ENCODE measurements at regions not wholly inside any gene's neighbourhood (a gene's known extent, or its start where the extent isn't known, plus 50 kb on each side); places are given as distances from the start of the nearest gene placed in this dataset.

- no peak overlapping the region for H3K27ac ChIP-seq (ENCODE audit: low read depth in 1 of 3, low read length in 2 of 3)
- WGBS, 3 donors: 79 to 82% (median 81%) methylated on average over 1 of the region's 1 CpG
- no peak overlapping the region for H3K4me3 ChIP-seq (ENCODE audit: low read depth in 1 of 3, low read length in 3 of 3)
- H3K4me1 ChIP-seq (ENCODE audit: control insufficient read depth in 3 of 3, insufficient read depth in 2 of 3, low read depth in 1 of 3, low read length in 2 of 3): no peaks in the 10 kb centered on the region
- no peaks in the 10 kb centered on the region for H3K27me3 ChIP-seq (ENCODE audit: control insufficient read depth in 3 of 3, insufficient read depth in 3 of 3, low read length in 3 of 3)
- FAIRE-seq: no peak
- no peaks in the 10 kb centered on the region for H3K36me3 ChIP-seq (ENCODE audit: control insufficient read depth in 3 of 3, insufficient read depth in 2 of 3, low read depth in 1 of 3, low read length in 3 of 3)
- H3K9me3 ChIP-seq (ENCODE audit: control insufficient read depth in 2 of 2, insufficient read depth in 1 of 2, low read depth in 1 of 2, low read length in 1 of 2): no peaks in the 10 kb centered on the region
- no peak for DNase-seq
These were observed 429.9 kb upstream of the SEMA3A start for GRCh38 chr7:84624527-84624926.

- Histone ChIP-seq H3K9me3 (ENCODE audit: control insufficient read depth in 2 of 2, insufficient read depth in 1 of 2, low read depth in 1 of 2, low read length in 1 of 2) (no peaks in the 10 kb centered on the region), H3K27me3 (ENCODE audit: control insufficient read depth in 3 of 3, insufficient read depth in 3 of 3, low read length in 3 of 3) (no peaks in the 10 kb centered on the region), H3K27ac (ENCODE audit: low read depth in 1 of 3, low read length in 2 of 3) (no peak overlapping the region), H3K4me3 (ENCODE audit: low read depth in 1 of 3, low read length in 3 of 3) (no peak overlapping the region), H3K4me1 (ENCODE audit: control insufficient read depth in 3 of 3, insufficient read depth in 2 of 3, low read depth in 1 of 3, low read length in 2 of 3) (no peaks in the 10 kb centered on the region), H3K36me3 (ENCODE audit: control insufficient read depth in 3 of 3, insufficient read depth in 2 of 3, low read depth in 1 of 3, low read length in 3 of 3) (no peaks in the 10 kb centered on the region)
- FAIRE-seq (no peak), DNase-seq (no peak)
- WGBS, 3 donors: 78 to 90% (median 83%) methylated on average over 4 of the region's 4 CpGs
These were observed 422.9 kb upstream of the SEMA3A start for GRCh38 chr7:84617265-84618030.

- Histone ChIP-seq H3K4me3 (ENCODE audit: low read depth in 1 of 3, low read length in 3 of 3) (no peak overlapping the region), H3K36me3 (ENCODE audit: control insufficient read depth in 3 of 3, insufficient read depth in 2 of 3, low read depth in 1 of 3, low read length in 3 of 3) (no peaks in the 10 kb centered on the region), H3K27me3 (ENCODE audit: control insufficient read depth in 3 of 3, insufficient read depth in 3 of 3, low read length in 3 of 3) (no peaks in the 10 kb centered on the region), H3K9me3 (ENCODE audit: control insufficient read depth in 2 of 2, insufficient read depth in 1 of 2, low read depth in 1 of 2, low read length in 1 of 2) (no peaks in the 10 kb centered on the region), H3K27ac (ENCODE audit: low read depth in 1 of 3, low read length in 2 of 3) (no peak overlapping the region), H3K4me1 (ENCODE audit: control insufficient read depth in 3 of 3, insufficient read depth in 2 of 3, low read depth in 1 of 3, low read length in 2 of 3) (no peaks in the 10 kb centered on the region)
- DNase-seq (no peak), FAIRE-seq (no peak)
These were observed 420.4 kb upstream of the SEMA3A start for GRCh38 chr7:84614821-84615501.

- Histone ChIP-seq H3K4me3 (ENCODE audit: low read depth in 1 of 3, low read length in 3 of 3) (no peak overlapping the region), H3K27ac (ENCODE audit: low read depth in 1 of 3, low read length in 2 of 3) (no peak overlapping the region), H3K36me3 (ENCODE audit: control insufficient read depth in 3 of 3, insufficient read depth in 2 of 3, low read depth in 1 of 3, low read length in 3 of 3) (no peaks in the 10 kb centered on the region), H3K4me1 (ENCODE audit: control insufficient read depth in 3 of 3, insufficient read depth in 2 of 3, low read depth in 1 of 3, low read length in 2 of 3) (no peaks in the 10 kb centered on the region), H3K27me3 (ENCODE audit: control insufficient read depth in 3 of 3, insufficient read depth in 3 of 3, low read length in 3 of 3) (no peaks in the 10 kb centered on the region), H3K9me3 (ENCODE audit: control insufficient read depth in 2 of 2, insufficient read depth in 1 of 2, low read depth in 1 of 2, low read length in 1 of 2) (no peaks in the 10 kb centered on the region)
- DNase-seq: no peak
- FAIRE-seq: no peak
- WGBS, 3 donors: 86 to 90% (median 86%) methylated on average over 5 of the region's 5 CpGs
These were observed 418.5 kb upstream of the SEMA3A start for GRCh38 chr7:84612981-84613681.

GRCh38 chr7:84611391-84611790, 416.8 kb upstream of the SEMA3A start:
- Histone ChIP-seq H3K36me3 (ENCODE audit: control insufficient read depth in 3 of 3, insufficient read depth in 2 of 3, low read depth in 1 of 3, low read length in 3 of 3) (no peaks in the 10 kb centered on the region), H3K4me1 (ENCODE audit: control insufficient read depth in 3 of 3, insufficient read depth in 2 of 3, low read depth in 1 of 3, low read length in 2 of 3) (no peaks in the 10 kb centered on the region), H3K27me3 (ENCODE audit: control insufficient read depth in 3 of 3, insufficient read depth in 3 of 3, low read length in 3 of 3) (no peaks in the 10 kb centered on the region), H3K27ac (ENCODE audit: low read depth in 1 of 3, low read length in 2 of 3) (no peak overlapping the region), H3K4me3 (ENCODE audit: low read depth in 1 of 3, low read length in 3 of 3) (no peak overlapping the region), H3K9me3 (ENCODE audit: control insufficient read depth in 2 of 2, insufficient read depth in 1 of 2, low read depth in 1 of 2, low read length in 1 of 2) (no peaks in the 10 kb centered on the region)
- 14 to 56% (median 33%) methylated on average over 2 of the region's 2 CpGs for WGBS, 3 donors
- DNase-seq: peak in 1 of 2 donors; percentile 59
- no peak for FAIRE-seq

- no peaks in the 10 kb centered on the region for H3K36me3 ChIP-seq (ENCODE audit: control insufficient read depth in 3 of 3, insufficient read depth in 2 of 3, low read depth in 1 of 3, low read length in 3 of 3)
- no peak overlapping the region for H3K4me3 ChIP-seq (ENCODE audit: low read depth in 1 of 3, low read length in 3 of 3)
- no peak overlapping the region for H3K27ac ChIP-seq (ENCODE audit: low read depth in 1 of 3, low read length in 2 of 3)
- 83 to 89% (median 88%) methylated on average over 4 of the region's 4 CpGs for WGBS, 3 donors
- no peaks in the 10 kb centered on the region for H3K9me3 ChIP-seq (ENCODE audit: control insufficient read depth in 2 of 2, insufficient read depth in 1 of 2, low read depth in 1 of 2, low read length in 1 of 2)
- no peaks in the 10 kb centered on the region for H3K4me1 ChIP-seq (ENCODE audit: control insufficient read depth in 3 of 3, insufficient read depth in 2 of 3, low read depth in 1 of 3, low read length in 2 of 3)
- FAIRE-seq: no peak
- no peak for DNase-seq
- no peaks in the 10 kb centered on the region for H3K27me3 ChIP-seq (ENCODE audit: control insufficient read depth in 3 of 3, insufficient read depth in 3 of 3, low read length in 3 of 3)
These were observed 415.8 kb upstream of the SEMA3A start for GRCh38 chr7:84610390-84610789.

- Histone ChIP-seq H3K9me3 (ENCODE audit: control insufficient read depth in 2 of 2, insufficient read depth in 1 of 2, low read depth in 1 of 2, low read length in 1 of 2) (peaks cover 0 to 8% of the 10 kb centered on the region in 2 donors), H3K27ac (ENCODE audit: low read depth in 1 of 3, low read length in 2 of 3) (no peak overlapping the region), H3K4me3 (ENCODE audit: low read depth in 1 of 3, low read length in 3 of 3) (no peak overlapping the region), H3K36me3 (ENCODE audit: control insufficient read depth in 3 of 3, insufficient read depth in 2 of 3, low read depth in 1 of 3, low read length in 3 of 3) (no peaks in the 10 kb centered on the region), H3K27me3 (ENCODE audit: control insufficient read depth in 3 of 3, insufficient read depth in 3 of 3, low read length in 3 of 3) (no peaks in the 10 kb centered on the region), H3K4me1 (ENCODE audit: control insufficient read depth in 3 of 3, insufficient read depth in 2 of 3, low read depth in 1 of 3, low read length in 2 of 3) (no peaks in the 10 kb centered on the region)
- 75 to 85% (median 77%) methylated on average over 2 of the region's 2 CpGs for WGBS, 3 donors
- no peak for DNase-seq
- FAIRE-seq: no peak
These were observed 410.7 kb upstream of the SEMA3A start for GRCh38 chr7:84605301-84605700.

GRCh38 chr7:84603545-84603944, 409.0 kb upstream of the SEMA3A start:
- no peaks in the 10 kb centered on the region for H3K4me1 ChIP-seq (ENCODE audit: control insufficient read depth in 3 of 3, insufficient read depth in 2 of 3, low read depth in 1 of 3, low read length in 2 of 3)
- no peaks in the 10 kb centered on the region for H3K36me3 ChIP-seq (ENCODE audit: control insufficient read depth in 3 of 3, insufficient read depth in 2 of 3, low read depth in 1 of 3, low read length in 3 of 3)
- WGBS, 3 donors: 77 to 93% (median 88%) methylated on average over 5 of the region's 5 CpGs
- H3K9me3 ChIP-seq (ENCODE audit: control insufficient read depth in 2 of 2, insufficient read depth in 1 of 2, low read depth in 1 of 2, low read length in 1 of 2): peaks cover 0 to 8% of the 10 kb centered on the region in 2 donors
- no peaks in the 10 kb centered on the region for H3K27me3 ChIP-seq (ENCODE audit: control insufficient read depth in 3 of 3, insufficient read depth in 3 of 3, low read length in 3 of 3)
- no peak overlapping the region for H3K4me3 ChIP-seq (ENCODE audit: low read depth in 1 of 3, low read length in 3 of 3)
- no peak overlapping the region for H3K27ac ChIP-seq (ENCODE audit: low read depth in 1 of 3, low read length in 2 of 3)
- DNase-seq (no peak), FAIRE-seq (no peak)
